BLaER1 (cell line): ENCODE measurements at regions not wholly inside any gene's neighbourhood (a gene's known extent, or its start where the extent isn't known, plus 50 kb on each side); places are given as distances from the start of the nearest gene placed in this dataset.
"Not testable (repeated sequence)": the region's sequence is repeated elsewhere in the genome, so short reads cannot be mapped to it uniquely, and the experiment has no call there.

ENCODE experiments used
- H3K27ac ChIP-seq: shearing (Covaris generic); formaldehyde crosslinking; 2 replicates; pipeline ENCODE4 v1.8.1; 2022
- H3K27me3 ChIP-seq: shearing (Covaris generic); formaldehyde crosslinking; 2 replicates; pipeline ENCODE4 v1.8.1; 2022
- H3K36me3 ChIP-seq: shearing (Covaris generic); formaldehyde crosslinking; 2 replicates; pipeline ENCODE4 v1.8.1; 2022
- H3K4me1 ChIP-seq: shearing (Covaris generic); formaldehyde crosslinking; 2 replicates; pipeline ENCODE4 v1.8.1; 2022
- H3K4me2 ChIP-seq: shearing (Covaris generic); formaldehyde crosslinking; 2 replicates; pipeline ENCODE4 v1.8.1; 2022
- H3K4me3 ChIP-seq: shearing (Covaris generic); formaldehyde crosslinking; 2 replicates; pipeline ENCODE4 v1.8.1; 2022
- H3K9ac ChIP-seq: shearing (Covaris generic); formaldehyde crosslinking; 2 replicates; pipeline ENCODE4 v1.8.1; 2022
- H3K9me3 ChIP-seq: shearing (Covaris generic); formaldehyde crosslinking; 2 replicates; pipeline ENCODE4 v1.8.1; 2022
- H4K20me1 ChIP-seq: shearing (Covaris generic); formaldehyde crosslinking; 2 replicates; pipeline ENCODE4 v1.8.1; 2022
- Cebpa-rat ChIP-seq: shearing (Covaris generic); IDR thresholded peaks from 2 replicates; pipeline ENCODE4 v1.8.1; 2022

GRCh38 chr5:145629047-145629446 is 206.1 kb downstream of the PRELID2 start:
- Histone ChIP-seq H3K9me3 (peaks cover 4% of the 10 kb centered on the region), H4K20me1 (no peaks in the 10 kb centered on the region), H3K4me2 (no peak overlapping the region), H3K27me3 (no peaks in the 10 kb centered on the region), H3K27ac (no peak overlapping the region), H3K9ac (no peak overlapping the region), H3K4me1 (no peaks in the 10 kb centered on the region), H3K4me3 (no peak overlapping the region), H3K36me3 (no peaks in the 10 kb centered on the region)
- TF ChIP-seq Cebpa-rat, result no peak

GRCh38 chr5:145628525-145628924 is 206.6 kb downstream of the PRELID2 start:
- Histone ChIP-seq H3K27me3 (no peaks in the 10 kb centered on the region), H3K9ac (no peak overlapping the region), H3K4me2 (no peak overlapping the region), H3K27ac (no peak overlapping the region), H4K20me1 (no peaks in the 10 kb centered on the region), H3K36me3 (no peaks in the 10 kb centered on the region), H3K9me3 (peaks cover 9% of the 10 kb centered on the region), H3K4me3 (no peak overlapping the region), H3K4me1 (no peaks in the 10 kb centered on the region)
- TF ChIP-seq Cebpa-rat, result no peak

GRCh38 chr5:145619806-145620310 is 215.3 kb downstream of the PRELID2 start:
- Histone ChIP-seq H3K27ac (no peak overlapping the region), H3K4me1 (no peaks in the 10 kb centered on the region), H3K9ac (no peak overlapping the region), H3K9me3 (peaks cover 15% of the 10 kb centered on the region), H3K36me3 (no peaks in the 10 kb centered on the region), H3K27me3 (no peaks in the 10 kb centered on the region), H3K4me2 (no peak overlapping the region), H3K4me3 (no peak overlapping the region), H4K20me1 (no peaks in the 10 kb centered on the region)
- TF ChIP-seq Cebpa-rat, result no peak

- H3K9ac ChIP-seq, H3K4me1 ChIP-seq, H4K20me1 ChIP-seq, H3K27me3 ChIP-seq, H3K36me3 ChIP-seq, H3K4me2 ChIP-seq, H3K9me3 ChIP-seq, H3K27ac ChIP-seq, H3K4me3 ChIP-seq: not testable (repeated sequence)
These were observed 218.4 kb downstream of the PRELID2 start for GRCh38 chr5:145616739-145617138.

GRCh38 chr5:145598983-145599382 is 236.2 kb downstream of the PRELID2 start:
- Histone ChIP-seq H3K36me3 (no peaks in the 10 kb centered on the region), H3K4me1 (no peaks in the 10 kb centered on the region), H3K4me2 (no peak overlapping the region), H3K9me3 (no peaks in the 10 kb centered on the region), H3K27ac (no peak overlapping the region), H4K20me1 (no peaks in the 10 kb centered on the region), H3K27me3 (no peaks in the 10 kb centered on the region), H3K9ac (no peak overlapping the region), H3K4me3 (no peak overlapping the region)
- no peak for TF ChIP-seq Cebpa-rat

GRCh38 chr5:145598184-145598583 is 237.0 kb downstream of the PRELID2 start:
- Histone ChIP-seq H3K27ac (no peak overlapping the region), H3K9ac (no peak overlapping the region), H3K4me2 (no peak overlapping the region), H3K27me3 (no peaks in the 10 kb centered on the region), H3K9me3 (no peaks in the 10 kb centered on the region), H3K4me3 (no peak overlapping the region), H3K4me1 (no peaks in the 10 kb centered on the region), H3K36me3 (no peaks in the 10 kb centered on the region), H4K20me1 (no peaks in the 10 kb centered on the region)
- TF ChIP-seq Cebpa-rat, result no peak

GRCh38 chr5:145591578-145591977 is 243.6 kb downstream of the PRELID2 start:
- no peak overlapping the region for H3K4me3 ChIP-seq
- H3K4me1 ChIP-seq, result no peaks in the 10 kb centered on the region
- no peaks in the 10 kb centered on the region for H3K27me3 ChIP-seq
- no peak for TF ChIP-seq Cebpa-rat
- no peaks in the 10 kb centered on the region; the same call in 1 of the 2 replicates for H3K9me3 ChIP-seq
- no peaks in the 10 kb centered on the region for H3K36me3 ChIP-seq
- H3K9ac ChIP-seq, result no peak overlapping the region
- no peaks in the 10 kb centered on the region for H4K20me1 ChIP-seq
- H3K4me2 ChIP-seq, result no peak overlapping the region
- no peak overlapping the region for H3K27ac ChIP-seq

GRCh38 chr5:145589063-145589462 is 246.1 kb downstream of the PRELID2 start:
- Histone ChIP-seq H3K9me3 (no peaks in the 10 kb centered on the region; the same call in 1 of the 2 replicates), H3K27me3 (no peaks in the 10 kb centered on the region), H4K20me1 (no peaks in the 10 kb centered on the region), H3K4me3 (no peak overlapping the region), H3K4me1 (no peaks in the 10 kb centered on the region), H3K9ac (no peak overlapping the region), H3K27ac (no peak overlapping the region), H3K36me3 (no peaks in the 10 kb centered on the region), H3K4me2 (no peak overlapping the region)
- no peak for TF ChIP-seq Cebpa-rat

- no peak for TF ChIP-seq Cebpa-rat
- Histone ChIP-seq H3K27me3 (no peaks in the 10 kb centered on the region), H4K20me1 (no peaks in the 10 kb centered on the region), H3K4me2 (no peak overlapping the region), H3K36me3 (no peaks in the 10 kb centered on the region), H3K9ac (no peak overlapping the region), H3K4me1 (no peaks in the 10 kb centered on the region), H3K9me3 (no peaks in the 10 kb centered on the region; the same call in 1 of the 2 replicates), H3K27ac (no peak overlapping the region), H3K4me3 (no peak overlapping the region)
These were observed 246.6 kb downstream of the PRELID2 start for GRCh38 chr5:145588558-145588957.

- Histone ChIP-seq H3K36me3 (no peaks in the 10 kb centered on the region), H3K9ac (no peak overlapping the region), H3K4me1 (no peaks in the 10 kb centered on the region), H3K27ac (no peak overlapping the region), H3K27me3 (no peaks in the 10 kb centered on the region), H3K9me3 (no peaks in the 10 kb centered on the region; the same call in 1 of the 2 replicates), H3K4me3 (no peak overlapping the region), H4K20me1 (no peaks in the 10 kb centered on the region), H3K4me2 (no peak overlapping the region)
- TF ChIP-seq Cebpa-rat, result no peak
These were observed 247.0 kb downstream of the PRELID2 start for GRCh38 chr5:145588113-145588512.

- no peak overlapping the region for H3K9ac ChIP-seq
- H3K4me3 ChIP-seq, result no peak overlapping the region
- no peak overlapping the region for H3K27ac ChIP-seq
- no peak overlapping the region for H3K4me2 ChIP-seq
- H4K20me1 ChIP-seq, result no peaks in the 10 kb centered on the region
- no peaks in the 10 kb centered on the region; the same call in 1 of the 2 replicates for H3K9me3 ChIP-seq
- no peak for TF ChIP-seq Cebpa-rat
- no peaks in the 10 kb centered on the region for H3K4me1 ChIP-seq
- no peaks in the 10 kb centered on the region for H3K36me3 ChIP-seq
- H3K27me3 ChIP-seq, result no peaks in the 10 kb centered on the region
These were observed 247.4 kb downstream of the PRELID2 start for GRCh38 chr5:145587710-145588109.
